A549 (cell line): ENCODE measurements at regions not wholly inside any gene's neighbourhood (a gene's known extent, or its start where the extent isn't known, plus 50 kb on each side); places are given as distances from the start of the nearest gene placed in this dataset.

Experiments used
- ATAC-seq, 2 experiments: fragments of 200-7000 bp in 1 of 2; fragments of >200 bp in 1 of 2; cut with Nextera tagmentation in 1 of 2; cut with Tn5 transposase in 1 of 2; 3 replicates each; pipeline versions ENCODE4 v1.8.0 to v1.9.1; 2018 to 2020; ENCODE audit warnings: mild to moderate bottlenecking in 1 of 2, moderate library complexity in 1 of 2
- CTCF ChIA-PET: fragments of 300-600 bp; sonication (Branson Sonifier 250); formaldehyde crosslinking; extraction: SDS; loops from one replicate; lab custom pipeline; 2021; ENCODE audit warnings: antibody characterized with exemption, inconsistent platforms; lab: Yijun Ruan, JAX
- POLR2A ChIA-PET: fragments of 350-600 bp; formaldehyde crosslinking; extraction: SDS; loops from one replicate; lab custom pipeline; 2021; ENCODE audit warnings: antibody characterized with exemption, inconsistent platforms; lab: Yijun Ruan, JAX
- DNase-seq, 2 experiments: peaks; one replicate each; pipeline versions ENCODE4 v3.0.0 to v3.0.0-alpha.2; 2011 to 2016; ENCODE audit warnings: low read depth in 1 of 2, low spot score in 1 of 2
- FAIRE-seq: peaks from 2 replicates; lab custom pipeline; 2011; peaks lifted over from hg19 to GRCh38; lab: Jason Lieb, UNC
- H3K27ac ChIP-seq, 2 experiments: fragments of >200 bp; sonication (Bioruptor Twin); formaldehyde crosslinking; 3 replicates each; pipeline ENCODE4 v1.5.1; 2016 to 2017
- H3K4me1 ChIP-seq: fragments of >200 bp; sonication (Bioruptor Twin); formaldehyde crosslinking; 3 replicates; pipeline ENCODE4 v1.6.1; 2016
- H3K4me2 ChIP-seq: fragments of >200 bp; sonication (Bioruptor Twin); formaldehyde crosslinking; 3 replicates; pipeline ENCODE4 v1.6.1; 2016
- H3K4me3 ChIP-seq: fragments of >200 bp; sonication (Bioruptor Twin); formaldehyde crosslinking; 3 replicates; pipeline ENCODE4 v1.5.1; 2016
- H3K9me3 ChIP-seq: fragments of >200 bp; sonication (Bioruptor Twin); formaldehyde crosslinking; 3 replicates; pipeline ENCODE4 v1.6.1; 2016
- CBX8 ChIP-seq: fragments of 200-600 bp; sonication (generic); IDR thresholded peaks from 2 replicates; pipeline ENCODE4 v1.6.1; 2016
- CHD2 ChIP-seq: fragments of 150-350 bp; IDR thresholded peaks from 2 replicates; pipeline ENCODE4 v1.6.1; 2014; ENCODE audit warnings: low read length; ENCODE audit not compliant: partially characterized antibody
- CHD4 ChIP-seq: fragments of 200-600 bp; sonication (generic); IDR thresholded peaks from 2 replicates; pipeline ENCODE4 v1.6.1; 2016; ENCODE audit warnings: antibody characterized with exemption, mild to moderate bottlenecking, borderline replicate concordance
- EP300 ChIP-seq, 2 experiments: fragments of >200 bp; sonication (Bioruptor Twin); formaldehyde crosslinking; IDR thresholded peaks; 2 replicates in 1 of 2; 3 replicates in 1 of 2; pipeline ENCODE4 v1.6.1; 2016 to 2017
- FOSB ChIP-seq: fragments of 250-450 bp; sonication (Bioruptor Pico); IDR thresholded peaks from 2 replicates; pipeline ENCODE4 v1.5.0; 2020; ENCODE audit warnings: mild to moderate bottlenecking, moderate library complexity
- FOXS1 ChIP-seq: fragments of 250-450 bp; sonication (Bioruptor Pico); IDR thresholded peaks from 2 replicates; pipeline ENCODE4 v1.5.0; 2020; ENCODE audit warnings: mild to moderate bottlenecking, moderate library complexity
- HDAC2 ChIP-seq: fragments of 200-600 bp; sonication (generic); IDR thresholded peaks from 2 replicates; pipeline ENCODE4 v1.6.1; 2016
- HOXA7 ChIP-seq: fragments of 250-450 bp; sonication (Bioruptor Pico); IDR thresholded peaks from 2 replicates; pipeline ENCODE4 v1.5.0; 2020; ENCODE audit warnings: mild to moderate bottlenecking, moderate library complexity
- HOXB13 ChIP-seq: fragments of 250-450 bp; sonication (Bioruptor Pico); IDR thresholded peaks from 2 replicates; pipeline ENCODE4 v1.5.0; 2020; ENCODE audit warnings: low read depth, mild to moderate bottlenecking, moderate library complexity
- HOXB5 ChIP-seq: fragments of 250-450 bp; sonication (Bioruptor Pico); IDR thresholded peaks from 2 replicates; pipeline ENCODE4 v1.5.0; 2020; ENCODE audit warnings: mild to moderate bottlenecking, moderate library complexity
- JUN ChIP-seq, 2 experiments: fragments of >200 bp; sonication (Bioruptor Twin); formaldehyde crosslinking; IDR thresholded peaks; 2 replicates in 1 of 2; 3 replicates in 1 of 2; pipeline ENCODE4 v1.6.1; 2016 to 2017
- KDM1A ChIP-seq: fragments of 200-600 bp; sonication (generic); IDR thresholded peaks from 2 replicates; pipeline ENCODE4 v1.6.1; 2016; ENCODE audit warnings: low read depth, mild to moderate bottlenecking
- MAFK ChIP-seq: fragments of 450-650 bp; IDR thresholded peaks from 2 replicates; pipeline ENCODE4 v1.6.1; 2014; ENCODE audit not compliant: partially characterized antibody
- MAZ ChIP-seq: fragments of 150-350 bp; IDR thresholded peaks from 2 replicates; pipeline ENCODE4 v1.6.1; 2014; ENCODE audit warnings: antibody characterized with exemption, low read depth, low read length, borderline replicate concordance
- NPAS2 ChIP-seq: fragments of 250-450 bp; sonication (Bioruptor Pico); IDR thresholded peaks from 2 replicates; pipeline ENCODE4 v1.8.0; 2022; ENCODE audit warnings: mild to moderate bottlenecking, moderate library complexity, borderline replicate concordance
- POLR2A ChIP-seq: IDR thresholded peaks from 2 replicates; pipeline ENCODE4 v1.6.1; 2012; ENCODE audit warnings: mild to moderate bottlenecking, low read length
- RCOR1 ChIP-seq: fragments of 150-350 bp; IDR thresholded peaks from 2 replicates; pipeline ENCODE4 v1.6.1; 2014; ENCODE audit warnings: antibody characterized with exemption, low read length, low read depth
- TFCP2L1 ChIP-seq: fragments of 250-450 bp; sonication (Bioruptor Pico); IDR thresholded peaks from 2 replicates; pipeline ENCODE4 v1.5.0; 2021; ENCODE audit warnings: mild to moderate bottlenecking
- TP53 ChIP-seq: fragments of 250-450 bp; sonication (Bioruptor Pico); IDR thresholded peaks from 2 replicates; pipeline ENCODE4 v1.5.0; 2021; ENCODE audit warnings: mild to moderate bottlenecking, moderate library complexity
- ZNF302 ChIP-seq: fragments of 250-450 bp; sonication (Bioruptor Pico); IDR thresholded peaks from 2 replicates; pipeline ENCODE4 v1.9.0; 2021; ENCODE audit warnings: inconsistent platforms, mild to moderate bottlenecking, moderate library complexity
- WGBS: methylation state at CpG from one replicate; pipeline ENCODE4 v1.1.6; 2017; ENCODE audit errors: missing lambda C conversion rate; 5-methylcytosine and 5-hydroxymethylcytosine counted together
- TF ChIP-seq, protein P1 (sequence below): fragments of 150-350 bp; IDR thresholded peaks from 2 replicates; pipeline ENCODE4 v1.6.1; 2014; ENCODE audit warnings: low read depth, mild to moderate bottlenecking, low read length
- TF ChIP-seq, protein P2 (sequence below): fragments of >200 bp; sonication (Bioruptor Twin); formaldehyde crosslinking; IDR thresholded peaks from 2 replicates; pipeline ENCODE4 v1.6.1; 2016
- TF ChIP-seq, protein P3 (sequence below): fragments of >200 bp; sonication (Bioruptor Twin); formaldehyde crosslinking; IDR thresholded peaks from 3 replicates; pipeline ENCODE4 v1.6.1; 2016
- TF ChIP-seq, protein P4 (sequence below): IDR thresholded peaks from 2 replicates; pipeline ENCODE4 v1.6.1; 2012
- TF ChIP-seq, protein P5 (sequence below): fragments of 250-450 bp; sonication (Bioruptor Pico); IDR thresholded peaks from 2 replicates; pipeline ENCODE4 v1.5.0; 2020; ENCODE audit warnings: low read depth, mild to moderate bottlenecking, moderate library complexity
- TF ChIP-seq, protein P6 (sequence below): fragments of >200 bp; sonication (Bioruptor Twin); formaldehyde crosslinking; IDR thresholded peaks from 3 replicates; pipeline ENCODE4 v1.5.1; 2016
- TF ChIP-seq, protein P7 (sequence below): IDR thresholded peaks from 2 replicates; pipeline ENCODE4 v1.6.1; 2012; ENCODE audit warnings: low read depth, borderline replicate concordance

DNA sequence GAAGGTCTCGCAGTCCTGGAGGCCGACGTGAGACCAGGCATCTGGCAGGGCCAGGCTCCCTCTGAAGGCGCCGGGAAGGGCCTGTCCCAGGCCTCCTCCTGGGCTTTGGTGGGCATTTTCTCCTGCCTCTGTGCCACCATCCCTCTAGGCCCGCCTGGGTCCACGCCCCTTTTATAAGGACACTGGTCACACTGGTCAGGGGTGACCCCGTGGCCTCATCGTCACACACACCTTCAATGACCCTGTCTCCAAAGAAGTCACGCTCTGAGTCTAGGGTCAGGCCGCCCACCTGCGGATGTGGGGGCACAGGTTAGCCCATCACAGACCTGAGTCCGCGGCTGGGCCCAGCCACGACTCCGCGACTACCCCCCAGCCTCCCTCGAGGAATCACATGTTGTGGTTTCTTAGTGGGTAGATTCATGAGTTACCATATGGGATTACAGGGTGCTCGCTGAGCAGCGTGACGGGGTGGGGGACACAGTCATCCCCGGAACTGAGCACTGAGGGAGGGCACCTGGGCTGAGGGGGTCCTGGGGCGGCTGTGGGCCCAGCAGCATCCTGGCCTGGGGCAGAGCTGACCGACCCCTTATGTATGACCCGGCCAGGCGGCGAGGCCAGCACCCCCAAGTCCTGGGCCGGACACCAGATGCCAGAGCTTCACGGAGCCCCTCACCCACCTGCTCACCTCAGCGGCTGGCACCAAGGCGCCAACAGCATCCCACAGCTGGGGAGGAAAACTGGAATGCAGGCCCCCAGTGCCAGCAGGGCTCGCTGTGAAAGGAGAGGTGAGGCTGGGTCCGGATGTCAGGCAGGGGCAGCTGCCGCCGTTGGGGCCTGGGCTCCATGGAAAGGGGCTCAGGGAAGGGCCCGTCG lies 115.9 kb downstream of the DLL1 start:
- 90% methylated on average over 14 of the region's 37 CpGs for WGBS
- FAIRE-seq (no peak), ATAC-seq (no peak), DNase-seq (no peak)
- no peak overlapping the region for H3K4me2 ChIP-seq
- TF ChIP-seq MAZ (no peak), CHD2 (no peak), EP300 (IDR thresholded peaks at IDR 0.05) (no peak), CBX8 (no peak), HOXB13 (CRISPR knock-in tag) (no peak), NPAS2 (CRISPR knock-in tag) (no peak), HOXB5 (CRISPR knock-in tag) (no peak), CHD4 (no peak), TP53 (CRISPR knock-in tag) (no peak), FOSB (CRISPR knock-in tag) (no peak), KDM1A (no peak)
- TF ChIP-seq, protein P1, sequence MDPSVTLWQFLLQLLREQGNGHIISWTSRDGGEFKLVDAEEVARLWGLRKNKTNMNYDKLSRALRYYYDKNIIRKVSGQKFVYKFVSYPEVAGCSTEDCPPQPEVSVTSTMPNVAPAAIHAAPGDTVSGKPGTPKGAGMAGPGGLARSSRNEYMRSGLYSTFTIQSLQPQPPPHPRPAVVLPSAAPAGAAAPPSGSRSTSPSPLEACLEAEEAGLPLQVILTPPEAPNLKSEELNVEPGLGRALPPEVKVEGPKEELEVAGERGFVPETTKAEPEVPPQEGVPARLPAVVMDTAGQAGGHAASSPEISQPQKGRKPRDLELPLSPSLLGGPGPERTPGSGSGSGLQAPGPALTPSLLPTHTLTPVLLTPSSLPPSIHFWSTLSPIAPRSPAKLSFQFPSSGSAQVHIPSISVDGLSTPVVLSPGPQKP = no peak
- TF ChIP-seq, protein P2, sequence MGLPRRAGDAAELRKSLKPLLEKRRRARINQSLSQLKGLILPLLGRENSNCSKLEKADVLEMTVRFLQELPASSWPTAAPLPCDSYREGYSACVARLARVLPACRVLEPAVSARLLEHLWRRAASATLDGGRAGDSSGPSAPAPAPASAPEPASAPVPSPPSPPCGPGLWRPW = no peak
- TF ChIP-seq, protein P3, sequence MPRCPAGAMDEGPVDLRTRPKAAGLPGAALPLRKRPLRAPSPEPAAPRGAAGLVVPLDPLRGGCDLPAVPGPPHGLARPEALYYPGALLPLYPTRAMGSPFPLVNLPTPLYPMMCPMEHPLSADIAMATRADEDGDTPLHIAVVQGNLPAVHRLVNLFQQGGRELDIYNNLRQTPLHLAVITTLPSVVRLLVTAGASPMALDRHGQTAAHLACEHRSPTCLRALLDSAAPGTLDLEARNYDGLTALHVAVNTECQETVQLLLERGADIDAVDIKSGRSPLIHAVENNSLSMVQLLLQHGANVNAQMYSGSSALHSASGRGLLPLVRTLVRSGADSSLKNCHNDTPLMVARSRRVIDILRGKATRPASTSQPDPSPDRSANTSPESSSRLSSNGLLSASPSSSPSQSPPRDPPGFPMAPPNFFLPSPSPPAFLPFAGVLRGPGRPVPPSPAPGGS = no peak
- no peak overlapping the region for H3K4me3 ChIP-seq
- ChIA-PET POLR2A (no interaction called here), CTCF (no interaction called here)
- no peak overlapping the region for H3K27ac ChIP-seq
- no peaks in the 10 kb centered on the region for H3K4me1 ChIP-seq
- no peaks in the 10 kb centered on the region for H3K9me3 ChIP-seq

DNA sequence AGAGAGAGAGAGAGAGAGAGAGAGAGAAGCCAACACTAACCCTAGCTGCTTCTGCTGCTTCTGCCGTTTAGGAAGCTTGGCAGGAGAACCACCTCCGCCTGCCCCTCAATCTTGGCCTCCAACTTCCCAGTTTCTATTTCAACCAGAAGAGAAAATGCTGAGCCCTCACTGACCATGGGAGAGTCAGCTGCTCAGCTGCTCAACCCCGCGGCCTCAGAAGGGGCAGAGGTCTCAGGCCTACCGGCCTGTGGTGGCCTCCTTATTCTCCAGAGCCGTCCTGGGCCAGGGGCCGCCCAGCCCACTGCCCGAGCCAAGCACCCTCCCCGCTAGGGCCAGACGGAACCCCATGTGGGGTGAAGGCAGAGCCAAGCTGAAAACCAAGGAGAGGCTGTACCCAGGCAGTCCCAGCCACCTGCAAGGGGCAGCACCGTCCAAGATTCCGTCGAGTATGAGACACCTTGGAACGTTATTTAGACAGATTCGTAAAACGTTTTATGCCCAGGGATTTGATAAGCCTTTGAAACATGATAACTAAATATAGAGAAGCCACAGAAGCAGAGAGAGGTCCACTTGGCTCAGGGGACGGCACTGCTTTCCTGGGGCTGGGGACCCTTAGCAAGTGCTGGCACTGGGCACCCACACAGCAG lies 116.6 kb downstream of the DLL1 start:
- FAIRE-seq = no peak

More for the DNA sequence above, 116.6 kb downstream of the DLL1 start:
- no peaks in the 10 kb centered on the region for H3K9me3 ChIP-seq
- ChIA-PET CTCF (no interaction called here), POLR2A (no interaction called here)
- no peak overlapping the region for H3K27ac ChIP-seq
- H3K4me2 ChIP-seq = no peak overlapping the region
- 88% methylated on average over 14 of the region's 17 CpGs for WGBS
- ATAC-seq (no peak), DNase-seq (no peak)
- TF ChIP-seq HOXB5 (CRISPR knock-in tag) (no peak), HDAC2 (no peak), MAFK (no peak), JUN (IDR thresholded peaks at IDR 0.05) (no peak), HOXA7 (no peak), POLR2A (no peak), ZNF302 (no peak), CHD2 (no peak), RCOR1 (no peak), TFCP2L1 (CRISPR knock-in tag) (no peak), FOXS1 (CRISPR knock-in tag) (no peak)
- TF ChIP-seq, protein P4, sequence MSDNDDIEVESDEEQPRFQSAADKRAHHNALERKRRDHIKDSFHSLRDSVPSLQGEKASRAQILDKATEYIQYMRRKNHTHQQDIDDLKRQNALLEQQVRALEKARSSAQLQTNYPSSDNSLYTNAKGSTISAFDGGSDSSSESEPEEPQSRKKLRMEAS = no peak
- TF ChIP-seq, protein P5, sequence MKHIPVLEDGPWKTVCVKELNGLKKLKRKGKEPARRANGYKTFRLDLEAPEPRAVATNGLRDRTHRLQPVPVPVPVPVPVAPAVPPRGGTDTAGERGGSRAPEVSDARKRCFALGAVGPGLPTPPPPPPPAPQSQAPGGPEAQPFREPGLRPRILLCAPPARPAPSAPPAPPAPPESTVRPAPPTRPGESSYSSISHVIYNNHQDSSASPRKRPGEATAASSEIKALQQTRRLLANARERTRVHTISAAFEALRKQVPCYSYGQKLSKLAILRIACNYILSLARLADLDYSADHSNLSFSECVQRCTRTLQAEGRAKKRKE (CRISPR knock-in tag) = no peak
- TF ChIP-seq, protein P6, sequence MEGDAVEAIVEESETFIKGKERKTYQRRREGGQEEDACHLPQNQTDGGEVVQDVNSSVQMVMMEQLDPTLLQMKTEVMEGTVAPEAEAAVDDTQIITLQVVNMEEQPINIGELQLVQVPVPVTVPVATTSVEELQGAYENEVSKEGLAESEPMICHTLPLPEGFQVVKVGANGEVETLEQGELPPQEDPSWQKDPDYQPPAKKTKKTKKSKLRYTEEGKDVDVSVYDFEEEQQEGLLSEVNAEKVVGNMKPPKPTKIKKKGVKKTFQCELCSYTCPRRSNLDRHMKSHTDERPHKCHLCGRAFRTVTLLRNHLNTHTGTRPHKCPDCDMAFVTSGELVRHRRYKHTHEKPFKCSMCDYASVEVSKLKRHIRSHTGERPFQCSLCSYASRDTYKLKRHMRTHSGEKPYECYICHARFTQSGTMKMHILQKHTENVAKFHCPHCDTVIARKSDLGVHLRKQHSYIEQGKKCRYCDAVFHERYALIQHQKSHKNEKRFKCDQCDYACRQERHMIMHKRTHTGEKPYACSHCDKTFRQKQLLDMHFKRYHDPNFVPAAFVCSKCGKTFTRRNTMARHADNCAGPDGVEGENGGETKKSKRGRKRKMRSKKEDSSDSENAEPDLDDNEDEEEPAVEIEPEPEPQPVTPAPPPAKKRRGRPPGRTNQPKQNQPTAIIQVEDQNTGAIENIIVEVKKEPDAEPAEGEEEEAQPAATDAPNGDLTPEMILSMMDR = no peak
- TF ChIP-seq, protein P7, sequence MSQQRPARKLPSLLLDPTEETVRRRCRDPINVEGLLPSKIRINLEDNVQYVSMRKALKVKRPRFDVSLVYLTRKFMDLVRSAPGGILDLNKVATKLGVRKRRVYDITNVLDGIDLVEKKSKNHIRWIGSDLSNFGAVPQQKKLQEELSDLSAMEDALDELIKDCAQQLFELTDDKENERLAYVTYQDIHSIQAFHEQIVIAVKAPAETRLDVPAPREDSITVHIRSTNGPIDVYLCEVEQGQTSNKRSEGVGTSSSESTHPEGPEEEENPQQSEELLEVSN = no peak
- H3K4me3 ChIP-seq = no peak overlapping the region
- H3K4me1 ChIP-seq = no peaks in the 10 kb centered on the region
